ENCODE measurements at regions not wholly inside any gene's neighbourhood (a gene's known extent, or its start where the extent isn't known, plus 50 kb on each side); places are given as distances from the start of the nearest gene placed in this dataset.

DNA sequence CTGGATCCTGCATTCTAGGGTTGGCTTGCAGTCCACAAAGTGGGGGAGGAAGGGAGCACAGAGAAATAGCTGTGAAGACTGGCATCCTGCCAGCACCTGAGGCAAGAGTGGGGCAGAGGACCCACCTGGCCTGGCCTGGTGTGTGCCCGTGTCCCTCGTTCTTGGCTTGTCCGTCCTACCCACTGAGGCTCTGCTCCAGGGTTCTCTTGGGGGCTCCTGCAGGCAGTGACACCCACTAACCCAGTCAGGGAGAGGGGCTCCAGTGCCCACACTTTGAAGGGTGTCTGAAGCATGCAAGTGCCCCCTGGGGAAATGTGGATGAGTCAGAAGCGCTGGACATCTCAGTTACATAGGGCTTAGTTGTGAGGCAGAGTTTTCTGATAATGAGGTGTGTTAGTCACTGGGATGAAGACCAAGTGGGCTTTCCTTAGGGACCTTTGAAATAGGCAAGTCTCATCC, 79.4 kb downstream of the SLC4A3 start:
- Histone ChIP-seq H3K36me3 (replicated peaks in 1 of 2; ENCODE audit: insufficient read depth in 1 of 2, low read depth in 2 of 2) (no peaks in the 10 kb centered on the region), H3K4me1 (no peaks in the 10 kb centered on the region), H3K4me3 (no peak overlapping the region), H3K27ac (no peak overlapping the region), H3K9me3 (no peaks in the 10 kb centered on the region), H3K27me3 (no peaks in the 10 kb centered on the region)
- intact Hi-C loops (cut with DNase I), result no loop called here
- no peak for ATAC-seq
- WGBS, 2 donors, result 91 to 100% methylated on average over 2 to 4 of the region's 4 CpGs
- no peak for TF ChIP-seq POLR2A (IDR thresholded peaks at IDR 0.05)
- TF ChIP-seq, protein P1, sequence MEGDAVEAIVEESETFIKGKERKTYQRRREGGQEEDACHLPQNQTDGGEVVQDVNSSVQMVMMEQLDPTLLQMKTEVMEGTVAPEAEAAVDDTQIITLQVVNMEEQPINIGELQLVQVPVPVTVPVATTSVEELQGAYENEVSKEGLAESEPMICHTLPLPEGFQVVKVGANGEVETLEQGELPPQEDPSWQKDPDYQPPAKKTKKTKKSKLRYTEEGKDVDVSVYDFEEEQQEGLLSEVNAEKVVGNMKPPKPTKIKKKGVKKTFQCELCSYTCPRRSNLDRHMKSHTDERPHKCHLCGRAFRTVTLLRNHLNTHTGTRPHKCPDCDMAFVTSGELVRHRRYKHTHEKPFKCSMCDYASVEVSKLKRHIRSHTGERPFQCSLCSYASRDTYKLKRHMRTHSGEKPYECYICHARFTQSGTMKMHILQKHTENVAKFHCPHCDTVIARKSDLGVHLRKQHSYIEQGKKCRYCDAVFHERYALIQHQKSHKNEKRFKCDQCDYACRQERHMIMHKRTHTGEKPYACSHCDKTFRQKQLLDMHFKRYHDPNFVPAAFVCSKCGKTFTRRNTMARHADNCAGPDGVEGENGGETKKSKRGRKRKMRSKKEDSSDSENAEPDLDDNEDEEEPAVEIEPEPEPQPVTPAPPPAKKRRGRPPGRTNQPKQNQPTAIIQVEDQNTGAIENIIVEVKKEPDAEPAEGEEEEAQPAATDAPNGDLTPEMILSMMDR (IDR thresholded peaks at IDR 0.05), result no peak
- no peak for DNase-seq

DNA sequence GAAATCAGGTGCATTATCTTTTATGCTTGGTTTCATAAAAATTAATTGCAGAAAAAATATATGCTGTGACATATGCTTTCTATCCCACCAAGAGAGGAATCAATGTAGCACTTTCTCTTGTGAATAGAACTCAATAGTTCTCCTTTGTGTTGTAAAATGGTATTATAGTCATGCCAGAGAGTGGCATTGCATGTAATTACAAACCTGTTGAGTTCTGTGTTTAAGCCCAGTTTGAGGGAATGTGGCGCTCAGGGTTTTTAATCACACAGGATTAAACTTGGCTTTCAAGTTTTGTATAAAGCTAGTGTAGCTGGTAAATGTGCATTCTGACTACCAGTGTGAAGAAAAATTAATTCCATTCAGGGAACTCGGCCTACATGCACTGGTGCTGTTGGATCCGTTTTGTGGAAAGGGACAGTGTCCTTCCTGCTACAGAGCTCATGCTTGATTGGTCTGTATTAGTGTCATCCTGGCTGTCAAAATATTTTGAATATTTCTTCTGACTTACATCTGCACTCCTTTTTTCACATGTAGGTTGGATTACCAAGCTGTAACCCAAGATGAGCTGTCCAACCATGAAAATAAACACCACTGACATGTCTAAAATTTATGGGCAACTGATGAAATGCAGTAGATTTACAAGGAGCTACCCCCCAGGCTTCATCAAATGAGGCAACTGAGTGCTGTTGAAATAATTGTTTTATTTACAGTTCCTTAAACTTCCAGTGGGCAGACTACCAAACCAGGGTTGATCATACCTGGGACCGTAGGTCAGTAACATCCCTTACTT, 80.3 kb downstream of the SLC4A3 start:
- Histone ChIP-seq H3K36me3 (replicated peaks in 1 of 2; ENCODE audit: insufficient read depth in 1 of 2, low read depth in 2 of 2) (no peaks in the 10 kb centered on the region), H3K27me3 (no peaks in the 10 kb centered on the region), H3K4me1 (no peaks in the 10 kb centered on the region), H3K27ac (no peak overlapping the region), H3K9me3 (no peaks in the 10 kb centered on the region), H3K4me3 (no peak overlapping the region)
- TF ChIP-seq POLR2A (IDR thresholded peaks at IDR 0.05), result no peak
- intact Hi-C loops (cut with DNase I), result no loop called here
- no peak for ATAC-seq
- no peak for DNase-seq
- WGBS, 2 donors, result 82 to 90% methylated on average over 4 of the region's 4 CpGs

DNA sequence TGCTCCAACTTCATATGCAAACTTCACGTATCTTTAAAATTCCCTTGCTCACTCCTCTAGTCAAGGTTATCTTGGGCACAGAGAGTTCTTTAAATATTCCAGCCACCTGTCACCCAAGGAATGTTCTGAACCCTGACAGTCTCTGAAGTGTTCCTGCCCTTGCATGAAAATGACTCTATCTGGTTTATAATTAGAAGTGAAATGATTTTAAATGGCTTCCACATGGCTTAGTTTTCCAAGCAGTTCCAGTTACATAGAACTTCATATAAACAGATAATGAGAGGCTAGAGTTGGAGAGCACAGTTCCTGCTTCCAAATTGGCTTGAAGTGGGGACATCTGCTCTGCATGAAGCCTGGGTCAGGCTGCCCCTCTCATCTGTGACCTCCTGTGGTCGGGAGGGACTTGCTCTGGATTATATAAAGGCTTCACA, 81.9 kb downstream of the SLC4A3 start:
- ATAC-seq, result no peak
- Histone ChIP-seq H3K27me3 (no peaks in the 10 kb centered on the region), H3K9me3 (no peaks in the 10 kb centered on the region), H3K27ac (no peak overlapping the region), H3K4me1 (no peaks in the 10 kb centered on the region), H3K4me3 (no peak overlapping the region), H3K36me3 (replicated peaks in 1 of 2; ENCODE audit: insufficient read depth in 1 of 2, low read depth in 2 of 2) (no peaks in the 10 kb centered on the region)
- TF ChIP-seq, protein P1 (IDR thresholded peaks at IDR 0.05), result no peak
- TF ChIP-seq POLR2A (IDR thresholded peaks at IDR 0.05), result no peak
- peak in 1 of 4 donors; percentile 22 for DNase-seq
- WGBS, 2 donors, result 30 to 35% methylated on average over 2 of the region's 2 CpGs
- intact Hi-C loops (cut with DNase I), result no loop called here

DNA sequence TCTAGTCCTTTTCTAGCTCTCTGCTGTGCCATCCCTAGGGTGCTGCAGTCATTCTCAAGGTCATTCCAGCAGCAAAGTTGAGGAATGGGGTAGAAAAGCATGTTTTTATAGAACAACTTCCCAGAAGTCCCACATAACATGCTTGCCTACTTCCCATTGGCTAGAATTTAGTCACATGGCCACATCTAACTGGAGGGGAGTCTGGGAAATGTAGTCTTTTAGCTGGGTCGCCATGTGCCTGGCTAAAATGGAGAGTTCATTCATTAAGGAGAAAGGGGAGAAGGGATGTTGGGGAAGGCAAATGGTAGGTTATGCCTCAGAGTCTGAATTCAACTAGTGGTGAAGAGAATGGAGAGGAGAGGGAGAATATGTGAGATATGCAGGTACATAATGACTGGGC, 85.7 kb downstream of the SLC4A3 start:
- H3K27ac ChIP-seq, result no peak overlapping the region
- H3K27me3 ChIP-seq, result no peaks in the 10 kb centered on the region
- no peaks in the 10 kb centered on the region for H3K36me3 ChIP-seq (replicated peaks in 1 of 2; ENCODE audit: insufficient read depth in 1 of 2, low read depth in 2 of 2)
- H3K4me1 ChIP-seq, result no peaks in the 10 kb centered on the region
- ATAC-seq (no peak), DNase-seq (peak in 1 of 4 donors; percentile 8)
- H3K9me3 ChIP-seq, result no peaks in the 10 kb centered on the region
- TF ChIP-seq, protein P1 (IDR thresholded peaks at IDR 0.05), result no peak
- TF ChIP-seq POLR2A (IDR thresholded peaks at IDR 0.05), result no peak
- WGBS, 2 donors, result 52 to 67% methylated on average over 1 of the region's 1 CpG
- H3K4me3 ChIP-seq, result no peak overlapping the region
- intact Hi-C loops (cut with DNase I), result no loop called here

DNA sequence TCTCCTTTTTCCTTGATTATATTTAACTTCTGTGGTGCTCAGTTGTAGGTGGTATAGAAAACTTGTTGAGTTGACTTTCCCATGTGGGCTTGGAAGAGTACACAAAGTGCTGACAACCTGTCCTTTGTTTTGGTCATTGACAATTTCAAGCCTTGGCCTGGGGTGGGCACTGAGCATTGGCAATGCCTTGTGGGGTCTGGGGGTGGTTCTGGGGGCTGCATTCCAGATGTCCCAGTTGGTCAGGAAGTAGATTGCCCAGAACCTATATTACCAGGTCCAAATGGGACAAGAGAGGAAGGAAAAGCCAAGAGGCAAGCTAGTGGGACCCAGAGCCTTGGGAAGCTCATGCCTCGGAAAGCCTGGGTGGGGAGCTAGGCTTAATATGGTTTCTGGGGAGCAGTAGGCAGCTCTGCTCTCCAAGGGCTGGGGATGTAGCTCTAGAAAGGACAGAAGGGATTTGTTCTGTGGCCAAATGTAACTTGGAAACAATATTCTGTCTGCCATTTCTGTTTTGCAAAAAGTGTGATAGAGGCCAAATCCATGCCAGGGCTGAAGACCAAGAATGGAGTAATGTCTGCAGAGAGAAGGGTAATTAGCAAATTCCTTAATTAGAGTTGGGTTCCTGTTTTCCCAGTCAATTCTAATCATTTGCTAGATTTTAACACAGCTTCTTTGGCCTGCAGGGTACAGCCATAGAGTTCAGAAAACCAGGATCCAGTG, 87.4 kb downstream of the SLC4A3 start:
- H3K4me3 ChIP-seq, result no peak overlapping the region
- H3K36me3 ChIP-seq (replicated peaks in 1 of 2; ENCODE audit: insufficient read depth in 1 of 2, low read depth in 2 of 2), result no peaks in the 10 kb centered on the region
- H3K4me1 ChIP-seq, result no peaks in the 10 kb centered on the region
- DNase-seq (no peak), ATAC-seq (no peak)
- intact Hi-C loops (cut with DNase I), result no loop called here
- WGBS, 2 donors, result 94 to 95% methylated on average over 1 of the region's 1 CpG
- TF ChIP-seq, protein P1 (IDR thresholded peaks at IDR 0.05), result no peak
- TF ChIP-seq POLR2A (IDR thresholded peaks at IDR 0.05), result no peak
- H3K27ac ChIP-seq, result no peak overlapping the region
- no peaks in the 10 kb centered on the region for H3K9me3 ChIP-seq
- no peaks in the 10 kb centered on the region for H3K27me3 ChIP-seq

Data from body of pancreas (tissue), 4 donors.